ENCODE measurements at regions not wholly inside any gene's neighbourhood (a gene's known extent, or its start where the extent isn't known, plus 50 kb on each side); places are given as distances from the start of the nearest gene placed in this dataset.
"Not testable (repeated sequence)": the region's sequence is repeated elsewhere in the genome, so short reads cannot be mapped to it uniquely, and the experiment has no call there.

DNA sequence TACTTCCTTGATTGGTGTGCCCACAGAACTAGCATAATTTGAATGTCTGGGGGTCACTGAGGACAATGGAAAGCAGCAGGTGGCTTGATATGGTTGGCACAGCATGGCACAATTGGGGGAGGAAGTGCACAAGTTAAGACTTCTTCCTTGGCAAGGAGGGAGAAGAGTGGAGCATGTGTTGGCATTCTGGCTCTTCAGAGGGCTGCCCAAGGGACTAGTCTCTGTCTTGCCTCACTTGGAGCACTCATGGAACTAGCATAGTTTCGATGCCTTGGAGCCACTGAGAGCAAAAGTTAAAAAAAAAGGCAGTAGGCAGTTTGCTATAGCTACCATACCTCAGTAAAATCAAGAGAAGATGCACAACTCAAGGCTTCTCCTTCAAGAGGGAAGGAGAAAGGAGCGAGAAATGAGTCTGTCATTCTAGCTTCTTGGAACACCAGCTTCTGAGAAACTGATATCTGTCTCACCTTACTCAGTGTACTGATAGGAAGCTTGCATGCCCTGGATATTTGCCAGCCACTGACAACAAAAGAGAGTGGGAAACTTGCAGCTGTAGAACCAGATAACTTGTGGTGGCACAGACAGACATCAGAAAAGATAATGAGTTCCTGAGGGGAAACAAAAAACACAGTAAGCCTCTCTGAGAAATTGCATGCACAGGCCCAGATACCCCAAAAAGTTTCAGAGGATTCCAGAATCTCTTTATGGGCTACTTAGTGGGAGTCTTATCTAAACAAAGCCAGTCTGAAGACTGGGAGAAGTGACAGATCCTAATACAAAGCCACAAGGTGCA lies 207.5 kb upstream of the SAMSN1 start:
- DNase-seq = no peak

DNA sequence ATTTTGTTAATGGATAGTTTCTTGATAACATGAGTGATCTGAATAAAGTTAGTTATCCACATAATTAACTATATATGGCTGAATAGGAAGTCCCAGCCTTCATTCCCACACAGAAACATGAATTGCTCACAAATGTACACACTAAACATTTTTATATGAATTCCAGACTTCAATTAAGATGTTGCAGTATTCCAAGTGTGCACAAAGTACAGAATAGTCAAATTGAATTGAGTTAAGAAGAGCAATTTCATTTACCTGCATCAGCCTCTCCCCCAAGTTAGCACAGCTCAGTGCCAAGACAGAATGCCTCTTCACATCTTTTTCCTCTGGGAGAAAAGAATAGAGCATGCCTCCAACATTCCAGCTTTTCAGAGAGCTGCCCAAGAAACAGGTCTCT lies 207.0 kb upstream of the SAMSN1 start:
- no peak for DNase-seq

DNA sequence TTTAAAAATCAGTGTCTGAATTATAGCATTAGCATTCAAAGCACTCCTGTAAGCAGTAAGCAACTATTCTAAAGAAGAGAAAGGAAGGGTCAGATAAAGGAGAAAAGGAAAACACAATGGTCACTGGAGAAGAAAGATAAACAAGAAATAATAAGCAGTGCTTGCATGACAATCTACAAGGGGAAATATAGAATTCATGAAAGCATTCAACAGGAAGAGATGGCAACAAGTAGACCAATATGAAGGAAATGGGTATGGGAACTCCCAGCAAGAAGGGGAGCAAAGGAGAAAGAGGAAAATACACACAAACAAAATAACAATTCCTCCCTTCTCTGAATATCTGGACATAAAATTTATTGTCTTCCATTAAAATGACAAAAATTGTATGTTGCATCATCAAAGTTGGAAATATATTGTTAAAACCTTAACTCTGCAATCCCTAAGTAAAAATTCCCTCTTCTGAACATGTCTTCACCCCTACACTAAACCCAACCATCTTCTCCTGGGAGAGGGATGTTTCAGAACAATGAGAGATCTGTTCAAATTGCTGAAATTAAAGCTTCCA lies 206.3 kb upstream of the SAMSN1 start:
- DNase-seq = no peak

DNA sequence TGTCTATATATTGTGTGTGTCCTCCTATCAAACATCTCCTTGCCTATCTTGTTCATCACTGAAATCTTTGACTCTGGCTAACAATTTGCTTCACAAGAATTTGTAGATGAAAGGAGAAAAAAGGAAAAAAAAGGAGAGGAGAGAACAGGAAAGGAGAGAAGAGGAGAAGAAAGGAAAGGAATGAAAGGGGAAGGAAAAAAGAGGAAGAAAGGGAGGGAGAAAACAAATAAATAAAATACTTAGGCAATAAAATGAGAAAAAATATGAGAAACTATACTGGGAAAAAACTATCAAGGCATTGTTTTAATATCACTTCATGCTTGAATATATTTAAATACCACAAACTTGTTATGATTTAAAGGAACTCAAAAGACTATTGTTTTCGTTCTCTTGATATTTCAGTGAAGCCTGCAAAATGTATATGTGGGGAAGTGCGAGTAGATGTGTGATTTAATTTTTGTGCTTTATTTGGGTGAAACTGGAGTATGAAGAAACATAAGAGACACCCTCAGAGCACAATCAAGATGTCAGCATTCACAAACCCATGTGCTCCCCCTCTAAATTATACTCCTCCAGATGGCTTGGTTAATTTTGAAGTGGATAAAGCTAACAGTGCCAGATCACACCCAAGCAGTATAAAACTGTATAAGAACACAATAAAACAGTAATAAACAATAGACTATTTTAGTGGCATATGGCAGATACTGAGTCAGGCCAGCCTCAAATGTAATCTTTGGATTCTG lies 205.7 kb upstream of the SAMSN1 start:
- DNase-seq = no peak

DNA sequence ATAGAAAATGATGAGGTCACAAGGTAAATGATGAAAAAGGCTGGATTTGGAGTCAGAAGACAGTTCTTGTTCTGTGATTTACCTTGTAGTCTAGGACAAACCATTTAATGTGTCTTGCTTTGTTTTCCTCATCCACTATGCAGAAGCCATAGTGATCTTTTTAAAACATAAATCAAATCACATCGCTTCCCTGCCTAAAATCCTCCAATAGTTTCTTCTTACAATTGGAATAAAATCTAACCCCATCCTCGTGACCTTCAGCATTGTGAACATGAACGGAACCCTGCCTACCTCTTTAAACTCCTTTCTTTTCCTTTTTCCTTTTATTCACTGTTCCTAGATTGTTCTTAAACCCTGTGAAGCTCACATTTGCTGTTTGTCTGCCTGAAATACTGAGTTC lies 204.9 kb upstream of the SAMSN1 start:
- no peak for DNase-seq

DNA sequence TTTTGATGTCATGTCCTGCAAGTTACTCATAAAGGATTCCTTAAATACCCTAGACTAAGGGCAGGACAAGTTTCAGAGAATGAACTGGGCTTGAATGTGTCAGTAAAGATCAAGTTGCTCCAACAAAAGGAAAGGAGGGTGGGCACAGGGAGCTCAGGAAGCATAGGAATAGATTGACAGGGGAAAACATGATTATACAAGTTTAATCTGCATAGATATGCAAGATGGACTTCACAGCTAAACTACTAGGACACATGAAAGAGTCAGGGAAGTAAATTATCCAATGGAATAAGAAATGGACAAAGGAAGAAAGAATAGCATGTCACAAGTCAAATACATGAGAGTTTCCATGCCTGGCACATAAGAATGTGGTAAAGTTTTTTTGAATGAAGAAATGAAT lies 203.9 kb upstream of the SAMSN1 start:
- no peak for DNase-seq

DNA sequence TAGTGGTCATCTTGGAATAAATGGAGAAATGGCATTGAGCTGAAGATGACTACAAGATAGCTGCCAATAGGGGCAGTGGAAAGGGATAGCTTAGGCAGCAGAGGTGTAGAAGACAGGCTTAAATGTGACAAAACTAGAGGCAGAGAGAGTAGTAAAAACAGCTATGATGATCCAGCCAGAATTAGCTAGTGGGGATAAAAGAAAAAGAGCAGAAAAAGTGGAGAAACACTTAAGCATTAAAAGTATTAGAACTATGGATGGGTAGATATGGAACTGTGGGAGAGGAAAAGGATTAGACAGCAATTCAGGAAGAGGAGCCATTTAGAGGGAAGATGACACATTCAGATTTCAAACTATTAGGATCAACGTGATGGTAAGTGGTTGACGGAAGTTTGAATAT lies 202.5 kb upstream of the SAMSN1 start:
- no peak for DNase-seq

DNA sequence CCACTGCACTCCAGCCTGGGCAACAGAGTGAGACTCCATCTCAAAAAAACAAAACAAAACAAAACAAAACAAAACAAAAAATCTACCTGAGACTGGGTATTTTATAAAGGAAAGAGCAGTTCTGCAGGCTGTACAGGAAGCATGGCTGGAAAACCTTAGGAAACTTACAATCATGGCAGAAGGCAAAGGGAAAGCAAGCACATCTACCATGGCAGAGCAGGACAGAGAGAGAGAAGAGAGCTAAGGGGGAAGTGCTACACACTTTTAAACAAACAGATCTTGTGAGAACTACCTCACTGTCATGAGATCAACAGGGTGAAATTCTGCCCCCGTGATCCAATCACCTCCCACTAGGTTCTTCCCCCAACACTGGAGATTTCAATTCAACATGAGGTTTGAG lies 198.3 kb upstream of the SAMSN1 start:
- peak; percentile 71 to 86 for DNase-seq

DNA sequence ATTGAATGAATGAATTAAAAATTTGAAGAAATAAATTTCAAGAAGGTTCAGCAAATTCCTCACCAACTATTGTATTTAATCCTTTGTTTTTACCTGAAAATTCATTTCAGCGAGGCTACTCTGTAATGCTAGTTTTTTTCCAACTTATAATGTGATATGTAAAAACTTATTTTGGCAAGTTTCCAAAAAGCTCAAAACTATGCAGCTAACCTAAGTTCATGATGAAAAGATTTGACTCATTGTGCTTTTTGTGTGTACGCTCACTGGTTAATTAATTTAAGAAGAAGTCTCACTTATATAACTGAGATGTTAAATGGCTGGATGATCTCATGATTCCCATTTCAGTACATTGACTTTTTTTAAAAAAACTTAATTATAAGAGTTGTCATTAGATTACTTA lies 196.0 kb upstream of the SAMSN1 start:
- DNase-seq = no peak

DNA sequence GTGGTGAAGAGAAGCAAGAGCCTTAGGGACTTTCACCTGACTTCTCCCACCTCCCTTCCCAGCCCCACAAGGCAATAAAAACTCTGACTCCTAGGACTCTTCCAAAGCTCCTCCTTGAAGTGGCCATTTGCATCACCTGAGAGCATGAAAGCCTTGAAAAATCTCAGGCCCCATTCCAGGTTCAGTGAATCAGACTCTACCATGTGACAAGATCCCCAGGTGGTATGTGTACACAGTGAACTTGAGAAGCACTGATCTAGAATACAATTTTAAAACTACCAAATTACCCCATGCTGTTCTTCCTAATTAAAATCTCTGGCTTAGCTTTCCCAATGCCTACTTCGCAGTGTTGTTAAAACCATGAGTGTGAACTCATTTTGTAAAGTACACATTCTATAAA lies 195.1 kb upstream of the SAMSN1 start:
- no peak for DNase-seq

DNA sequence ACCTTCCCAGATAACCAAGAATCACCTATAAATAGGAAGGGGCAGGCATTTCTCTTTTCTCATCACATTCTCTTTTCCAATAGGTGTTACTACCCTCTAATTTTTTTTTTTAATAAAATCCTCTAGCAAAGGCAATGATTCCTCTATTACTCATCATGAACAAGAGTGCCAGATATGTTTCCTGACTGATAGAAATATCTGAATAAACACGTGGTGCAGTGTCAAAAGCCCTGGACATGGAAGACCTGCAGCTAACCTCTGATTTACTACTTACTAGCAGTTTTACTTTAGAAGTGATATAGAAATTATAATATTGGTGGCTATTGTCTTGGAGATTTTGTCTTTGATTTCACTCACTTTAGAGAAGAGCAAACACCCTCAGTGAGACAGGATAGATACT lies 194.6 kb upstream of the SAMSN1 start:
- DNase-seq = no peak

DNA sequence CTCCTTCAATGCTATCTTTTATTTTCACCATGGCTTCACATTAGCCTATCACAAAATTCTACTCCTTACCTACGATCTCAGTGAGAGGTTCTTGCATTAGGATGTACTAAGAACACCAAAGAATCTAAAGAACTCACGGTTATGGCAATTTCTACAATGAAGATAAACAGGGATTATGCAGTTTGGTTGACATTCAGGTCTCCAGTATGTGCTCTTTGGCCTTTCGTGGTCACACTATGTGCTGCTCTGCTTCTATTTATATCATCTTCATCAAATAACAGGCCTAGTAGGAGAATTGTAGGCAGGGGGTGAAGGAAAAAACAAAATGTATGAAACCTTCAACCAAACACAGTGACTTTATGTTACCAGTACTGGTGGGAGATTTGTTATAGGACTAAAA lies 194.0 kb upstream of the SAMSN1 start:
- no peak for DNase-seq

DNA sequence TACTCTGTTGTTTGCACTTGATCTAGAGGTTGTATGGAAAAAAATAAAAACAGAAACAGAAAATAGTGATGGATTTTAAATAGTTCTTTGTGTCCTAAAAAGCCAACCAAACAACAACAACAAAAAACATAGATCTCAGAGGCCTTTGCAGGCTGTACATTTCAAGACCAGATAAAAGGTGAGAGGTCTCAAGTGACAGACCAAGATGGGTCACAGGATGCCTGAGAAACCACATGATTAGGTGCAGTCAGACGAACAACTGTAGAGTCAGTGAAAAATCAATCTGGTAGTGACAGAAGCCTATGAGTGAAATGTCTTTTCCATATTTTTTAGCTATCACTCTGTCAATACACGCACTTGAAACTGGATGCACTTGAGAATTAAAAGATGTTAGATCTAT lies 193.5 kb upstream of the SAMSN1 start:
- no peak for DNase-seq

DNA sequence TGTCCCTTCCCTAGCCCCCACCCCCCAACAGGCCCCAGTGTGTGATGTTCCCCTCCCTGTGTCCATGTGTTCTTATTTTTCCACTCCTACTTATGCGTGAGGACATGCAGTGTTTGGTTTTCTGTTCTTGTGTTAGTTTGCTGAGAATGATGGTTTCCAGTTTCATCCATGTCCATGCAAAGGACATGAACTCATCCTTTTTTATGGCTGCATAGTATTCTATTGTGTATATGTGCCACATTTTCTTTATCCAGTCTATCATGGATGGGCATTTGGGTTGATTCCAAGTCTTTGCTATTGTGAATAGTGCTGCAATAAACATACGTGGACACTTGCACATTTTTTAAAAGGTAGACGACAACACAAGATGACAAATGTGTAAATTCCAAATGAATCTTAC lies 192.5 kb upstream of the SAMSN1 start:
- DNase-seq = not testable (repeated sequence)

DNA sequence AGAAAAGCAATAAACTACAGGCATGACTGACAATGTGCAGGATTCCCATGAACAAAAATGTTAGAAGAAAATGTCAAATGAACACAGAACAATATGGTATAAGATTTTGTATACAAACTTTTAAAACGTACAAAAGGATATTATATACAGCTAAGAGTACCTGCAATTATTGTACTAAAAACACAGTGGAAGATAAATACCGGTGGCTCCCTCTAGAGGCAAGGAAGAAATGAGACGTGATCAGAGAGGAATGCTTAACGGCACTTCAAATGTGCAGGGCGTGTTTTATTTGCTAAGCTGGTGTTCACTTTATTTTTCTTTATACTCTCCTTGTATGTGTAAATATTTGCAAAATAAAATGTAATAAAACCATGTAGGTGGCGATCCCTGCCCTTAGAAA lies 191.8 kb upstream of the SAMSN1 start:
- DNase-seq = peak; percentile 69 to 79

DNA sequence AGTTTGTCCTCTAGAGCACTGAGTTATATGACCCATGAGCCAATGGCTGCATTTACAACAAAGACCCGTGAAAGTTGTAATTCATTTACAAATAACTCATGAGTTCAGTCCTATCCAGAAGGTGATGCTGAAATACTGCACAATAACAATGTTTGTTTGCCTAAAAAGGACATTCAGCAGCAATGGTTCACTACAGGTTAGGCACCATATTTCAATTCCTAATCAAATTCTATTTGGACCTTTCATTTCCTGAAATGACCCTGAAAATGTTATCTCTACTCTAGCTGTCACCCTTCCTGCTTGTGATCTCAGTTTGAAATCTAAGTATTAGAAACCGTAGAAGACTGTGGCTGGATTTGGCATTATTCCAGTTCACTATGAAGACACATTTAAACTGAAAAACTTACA lies 191.2 kb upstream of the SAMSN1 start:
- DNase-seq = no peak

DNA sequence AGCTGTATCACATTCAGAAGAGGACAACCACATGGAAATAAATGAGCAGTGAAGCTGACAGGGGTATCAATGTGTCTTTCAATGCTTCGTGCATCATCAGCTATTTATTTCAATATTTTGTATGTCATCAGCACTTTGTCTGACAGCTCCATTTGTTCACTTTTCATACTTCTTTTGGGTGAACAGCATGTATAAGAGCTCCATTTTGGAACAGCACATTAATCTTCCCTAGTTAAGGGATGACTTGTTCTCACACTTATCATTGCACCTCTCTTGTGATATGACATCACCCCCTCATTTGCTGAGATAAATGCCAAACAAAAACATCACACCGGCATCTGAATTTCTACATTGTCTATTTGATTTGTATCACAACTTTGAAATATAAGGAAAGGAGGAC lies 190.6 kb upstream of the SAMSN1 start:
- DNase-seq = no peak

DNA sequence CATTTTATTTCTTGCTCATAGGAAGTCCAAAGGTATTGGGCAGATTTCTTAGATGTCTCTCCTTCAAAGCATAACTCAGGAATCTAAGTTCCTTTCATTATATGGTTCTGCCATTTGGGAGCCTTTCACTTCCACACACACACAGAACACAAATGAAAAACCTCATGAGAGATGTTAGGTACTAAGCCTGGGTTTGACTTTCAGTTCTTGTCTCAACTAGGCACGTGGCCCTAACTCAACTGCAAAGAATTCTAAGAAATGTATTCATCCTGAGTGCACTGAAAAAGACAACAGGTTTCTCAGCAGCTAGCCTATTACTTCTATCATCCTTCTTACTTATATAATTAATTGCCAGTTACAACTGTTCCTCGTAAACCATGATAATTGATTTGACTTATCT lies 190.0 kb upstream of the SAMSN1 start:
- DNase-seq = no peak

DNA sequence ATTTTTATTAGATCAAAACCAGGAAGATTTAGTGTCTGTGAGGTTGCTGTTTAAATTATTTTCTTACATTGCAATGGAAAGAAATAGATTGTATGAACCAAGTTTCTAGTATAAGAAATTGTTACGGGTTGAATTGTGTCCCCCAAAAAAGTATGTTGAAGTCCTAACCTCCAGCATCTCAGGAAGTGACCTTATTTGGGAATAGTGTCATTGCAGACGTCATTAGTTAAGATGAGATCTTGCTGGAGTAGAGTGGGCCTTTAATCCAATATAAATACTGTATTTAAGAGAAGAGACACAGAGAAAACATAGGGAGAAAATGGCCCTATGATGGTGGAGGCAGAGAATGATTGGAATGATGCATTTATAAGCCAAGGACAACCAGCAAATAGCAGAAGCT lies 188.7 kb upstream of the SAMSN1 start:
- DNase-seq = no peak

DNA sequence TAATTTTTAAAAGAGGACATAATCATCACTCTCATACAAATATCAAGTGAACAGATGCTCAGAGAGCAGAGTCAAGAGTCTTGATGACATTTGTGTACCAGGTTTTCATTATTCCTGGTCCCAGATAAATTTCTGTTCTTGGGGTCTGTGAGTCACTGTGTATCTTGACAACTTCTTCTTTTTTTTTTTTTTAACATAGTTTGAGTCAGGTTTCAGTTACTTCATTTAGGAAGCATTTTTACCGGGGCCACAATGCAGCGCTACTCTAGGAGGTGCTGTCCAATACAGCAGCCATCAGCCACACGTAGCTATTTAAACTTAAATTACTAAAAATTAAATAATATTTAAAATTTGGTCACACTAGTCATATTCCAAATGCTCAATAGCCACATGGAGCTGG lies 188.1 kb upstream of the SAMSN1 start:
- peak; percentile 53 to 60 for DNase-seq

DNA sequence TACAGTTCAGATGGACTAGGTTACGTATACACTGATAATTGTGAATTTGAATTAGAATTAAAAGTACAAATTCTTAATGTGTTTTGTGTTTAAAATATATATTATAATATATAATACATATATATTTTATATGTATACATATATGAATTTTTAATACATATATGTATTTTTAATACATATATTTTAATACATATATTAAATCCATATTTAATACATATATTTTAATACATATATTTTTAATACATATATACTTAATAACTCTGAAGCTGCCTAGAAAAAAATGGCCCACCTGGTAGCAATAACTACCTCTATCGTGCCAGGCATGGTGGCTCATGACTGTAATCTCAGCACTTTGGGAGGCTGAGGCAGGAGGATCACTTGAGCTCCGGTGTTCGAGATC lies 179.1 kb upstream of the SAMSN1 start:
- no peak for DNase-seq

DNA sequence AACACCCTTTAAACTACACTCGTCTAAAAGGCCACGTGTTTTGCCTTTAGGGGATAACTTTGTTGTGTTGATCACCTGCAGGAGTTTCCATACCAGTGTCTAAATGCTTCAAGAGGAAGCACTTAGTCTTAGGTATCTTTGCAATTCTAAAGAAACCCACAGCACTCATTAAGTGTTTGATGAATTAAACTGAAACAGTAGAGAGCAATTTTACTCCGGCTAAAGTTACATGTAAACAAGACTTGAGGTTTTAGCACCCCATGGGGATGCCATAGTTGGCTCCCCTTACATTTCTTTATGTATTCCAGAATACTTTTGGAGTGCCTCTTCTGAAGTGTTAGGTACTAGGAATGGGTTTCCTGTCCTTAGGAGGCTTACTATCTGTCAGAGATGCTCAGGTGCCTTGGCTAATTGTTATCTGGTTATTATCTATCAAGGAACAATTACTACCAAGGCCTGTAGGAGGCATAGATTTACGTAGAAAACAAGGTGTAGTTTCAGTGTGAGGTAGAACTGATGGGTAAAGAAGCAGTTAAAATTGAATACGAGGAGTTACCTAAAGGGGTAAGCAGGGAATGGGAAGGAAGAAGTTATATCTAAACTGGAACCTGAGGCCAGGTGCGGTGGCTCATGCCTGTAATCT lies 176.8 kb upstream of the SAMSN1 start:
- DNase-seq = no peak

DNA sequence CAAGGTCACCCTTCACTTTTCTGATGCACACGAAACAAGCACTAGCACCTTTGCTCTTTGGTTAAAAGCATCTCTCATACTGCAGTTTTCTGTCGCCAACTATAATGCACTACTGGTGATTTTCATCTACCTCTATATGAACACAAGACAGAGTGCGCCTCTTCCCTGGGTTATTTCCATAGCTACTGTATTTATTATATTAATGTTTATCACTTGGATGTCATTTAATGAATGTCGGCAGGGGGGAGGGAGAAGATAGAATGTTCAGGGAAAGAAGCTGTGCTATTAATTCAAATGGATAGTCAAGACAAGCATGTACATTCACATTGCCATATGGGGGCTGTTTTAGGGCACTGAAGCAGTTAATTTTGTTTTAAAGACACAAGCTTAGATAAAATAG lies 174.1 kb upstream of the SAMSN1 start:
- DNase-seq = no peak

DNA sequence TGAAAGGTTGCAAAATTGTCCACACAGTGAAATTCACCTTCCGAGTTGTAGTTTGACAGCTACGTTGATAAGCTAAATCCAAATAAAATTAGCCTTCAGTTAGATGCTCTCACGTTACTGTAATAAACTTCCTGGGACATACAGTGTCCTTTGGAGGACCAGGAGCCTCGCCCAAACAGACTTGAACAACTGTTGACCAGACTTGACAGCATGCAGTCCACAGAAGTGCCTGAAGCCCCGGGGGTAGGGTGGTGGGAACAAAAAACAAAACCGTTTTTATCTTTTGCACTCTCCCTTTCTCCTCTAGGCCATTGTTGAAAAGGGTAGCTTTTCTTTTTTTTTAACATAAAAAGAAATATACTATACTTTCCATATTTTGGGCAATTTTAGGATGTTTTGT lies 172.8 kb upstream of the SAMSN1 start:
- no peak for DNase-seq

Data from inflammatory macrophage (primary cell).